C4-2B (cell line): ENCODE measurements at regions not wholly inside any gene's neighbourhood (a gene's known extent, or its start where the extent isn't known, plus 50 kb on each side); places are given as distances from the start of the nearest gene placed in this dataset.

Source experiments
- H3K27ac ChIP-seq: fragments of 450-650 bp; 2 replicates; pipeline ENCODE4 v1.5.1; 2017
- ZFX ChIP-seq: fragments of 450-650 bp; IDR thresholded peaks from 2 replicates; pipeline ENCODE4 v1.6.1; 2017
- TF ChIP-seq, protein P1 (sequence below): fragments of 450-650 bp; conservative IDR thresholded peaks from 2 replicates; pipeline ENCODE4 v1.5.1; 2017; ENCODE audit warnings: mild to moderate bottlenecking

GRCh38 chr2:3101016-3101942 lies 276.3 kb downstream of the EIPR1 start:
- TF ChIP-seq ZFX, result no peak
- TF ChIP-seq, protein P1, sequence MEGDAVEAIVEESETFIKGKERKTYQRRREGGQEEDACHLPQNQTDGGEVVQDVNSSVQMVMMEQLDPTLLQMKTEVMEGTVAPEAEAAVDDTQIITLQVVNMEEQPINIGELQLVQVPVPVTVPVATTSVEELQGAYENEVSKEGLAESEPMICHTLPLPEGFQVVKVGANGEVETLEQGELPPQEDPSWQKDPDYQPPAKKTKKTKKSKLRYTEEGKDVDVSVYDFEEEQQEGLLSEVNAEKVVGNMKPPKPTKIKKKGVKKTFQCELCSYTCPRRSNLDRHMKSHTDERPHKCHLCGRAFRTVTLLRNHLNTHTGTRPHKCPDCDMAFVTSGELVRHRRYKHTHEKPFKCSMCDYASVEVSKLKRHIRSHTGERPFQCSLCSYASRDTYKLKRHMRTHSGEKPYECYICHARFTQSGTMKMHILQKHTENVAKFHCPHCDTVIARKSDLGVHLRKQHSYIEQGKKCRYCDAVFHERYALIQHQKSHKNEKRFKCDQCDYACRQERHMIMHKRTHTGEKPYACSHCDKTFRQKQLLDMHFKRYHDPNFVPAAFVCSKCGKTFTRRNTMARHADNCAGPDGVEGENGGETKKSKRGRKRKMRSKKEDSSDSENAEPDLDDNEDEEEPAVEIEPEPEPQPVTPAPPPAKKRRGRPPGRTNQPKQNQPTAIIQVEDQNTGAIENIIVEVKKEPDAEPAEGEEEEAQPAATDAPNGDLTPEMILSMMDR, result no peak
- no peak overlapping the region for H3K27ac ChIP-seq

GRCh38 chr2:3100386-3100785 lies 277.2 kb downstream of the EIPR1 start:
- H3K27ac ChIP-seq, result no peak overlapping the region
- TF ChIP-seq ZFX, result no peak
- TF ChIP-seq, protein P1, result no peak

- TF ChIP-seq ZFX, result no peak
- TF ChIP-seq, protein P1, result no peak
- no peak overlapping the region for H3K27ac ChIP-seq
These were observed 277.8 kb downstream of the EIPR1 start for GRCh38 chr2:3099860-3100234.

GRCh38 chr2:3099145-3099859 lies 278.3 kb downstream of the EIPR1 start:
- TF ChIP-seq, protein P1, result no peak
- TF ChIP-seq ZFX, result no peak
- H3K27ac ChIP-seq, result no peak overlapping the region

- no peak overlapping the region for H3K27ac ChIP-seq
These were observed 279.4 kb downstream of the EIPR1 start for GRCh38 chr2:3098231-3098630.

GRCh38 chr2:3097804-3098203 lies 279.8 kb downstream of the EIPR1 start:
- H3K27ac ChIP-seq, result no peak overlapping the region
- TF ChIP-seq, protein P1, result no peak
- TF ChIP-seq ZFX, result no peak

More at GRCh38 chr2:3098231-3098630, 279.4 kb downstream of the EIPR1 start:
- TF ChIP-seq, protein P1, result no peak
- no peak for TF ChIP-seq ZFX
